A673 (cell line): ENCODE measurements at regions not wholly inside any gene's neighbourhood (a gene's known extent, or its start where the extent isn't known, plus 50 kb on each side); places are given as distances from the start of the nearest gene placed in this dataset.

Source experiments
- BruUV-seq: library from RNA; stranded (reverse); fragments of 400-500 nt; replicated peaks from 2 replicates; lab custom pipeline; 2021; lab: Mats Ljungman, UMichigan
- CTCF ChIA-PET: fragments of 300-600 bp; sonication (Branson Sonifier 250); formaldehyde crosslinking; loops from one replicate; lab custom pipeline; 2022; ENCODE audit warnings: antibody characterized with exemption; lab: Charles Lee
- POLR2A ChIA-PET: fragments of 300-600 bp; sonication (Branson Sonifier 250); formaldehyde crosslinking; loops from one replicate; lab custom pipeline; 2022; ENCODE audit warnings: antibody characterized with exemption; ENCODE audit not compliant: low non-redundant PET; lab: Charles Lee
- DNase-seq: peaks from one replicate; pipeline ENCODE4 v3.0.0-alpha.2; 2015; ENCODE audit warnings: low spot score
- H3K27ac ChIP-seq: fragments of 200-600 bp; sonication (generic); 2 replicates; pipeline ENCODE4 v1.5.1; 2016; ENCODE audit warnings: mixed run types, low read depth, mild to moderate bottlenecking, mixed read lengths, antibody characterized with exemption, low read length; ENCODE audit not compliant: poor library complexity, severe bottlenecking
- H3K27me3 ChIP-seq: fragments of 200-600 bp; sonication (generic); replicated peaks from 2 replicates; pipeline ENCODE4 v1.6.1; 2017; ENCODE audit warnings: mixed run types, low read depth, mild to moderate bottlenecking, mixed read lengths, antibody characterized with exemption, low read length; ENCODE audit not compliant: insufficient read depth, poor library complexity
- H3K36me3 ChIP-seq: fragments of 200-600 bp; sonication (generic); 2 replicates; pipeline ENCODE4 v1.6.1; 2016; ENCODE audit warnings: mixed run types, mild to moderate bottlenecking, mixed read lengths, antibody characterized with exemption, low read length; ENCODE audit not compliant: insufficient read depth, poor library complexity, severe bottlenecking
- H3K4me1 ChIP-seq: fragments of 200-600 bp; sonication (generic); 2 replicates; pipeline ENCODE4 v1.6.1; 2017; ENCODE audit warnings: mixed run types, mild to moderate bottlenecking, mixed read lengths, antibody characterized with exemption, low read length; ENCODE audit not compliant: insufficient read depth, poor library complexity, severe bottlenecking
- H3K4me3 ChIP-seq: fragments of 200-600 bp; sonication (generic); 2 replicates; pipeline ENCODE4 v1.5.1; 2016; ENCODE audit warnings: low read depth, mixed run types, mild to moderate bottlenecking, mixed read lengths, low read length; ENCODE audit not compliant: poor library complexity, severe bottlenecking
- H3K9me3 ChIP-seq: fragments of 200-600 bp; sonication (generic); 2 replicates; pipeline ENCODE4 v1.6.1; 2016; ENCODE audit warnings: mixed run types, low read depth, mild to moderate bottlenecking, mixed read lengths, antibody characterized with exemption, low read length; ENCODE audit not compliant: poor library complexity, severe bottlenecking
- EZH2 ChIP-seq: fragments of 200-600 bp; sonication (generic); IDR thresholded peaks from 2 replicates; pipeline ENCODE4 v1.6.1; 2017; ENCODE audit warnings: borderline replicate concordance, low read depth, mild to moderate bottlenecking, mixed read lengths, antibody characterized with exemption, low read length; ENCODE audit not compliant: poor library complexity, severe bottlenecking
- intact Hi-C: fragments of 100-400 bp; cut with micrococcal nuclease; formaldehyde crosslinking; loops from one replicate; pipeline ENCODE4 v1.10.0; 2022; ENCODE audit not compliant: unreplicated experiment
- TF ChIP-seq, protein P1 (sequence below): fragments of 300-800, 200-600 bp; sonication (generic); conservative IDR thresholded peaks from 2 replicates; pipeline ENCODE4 v1.5.1; 2017; ENCODE audit warnings: low read depth, mild to moderate bottlenecking, antibody characterized with exemption, low read length, moderate library complexity, mixed read lengths

DNA sequence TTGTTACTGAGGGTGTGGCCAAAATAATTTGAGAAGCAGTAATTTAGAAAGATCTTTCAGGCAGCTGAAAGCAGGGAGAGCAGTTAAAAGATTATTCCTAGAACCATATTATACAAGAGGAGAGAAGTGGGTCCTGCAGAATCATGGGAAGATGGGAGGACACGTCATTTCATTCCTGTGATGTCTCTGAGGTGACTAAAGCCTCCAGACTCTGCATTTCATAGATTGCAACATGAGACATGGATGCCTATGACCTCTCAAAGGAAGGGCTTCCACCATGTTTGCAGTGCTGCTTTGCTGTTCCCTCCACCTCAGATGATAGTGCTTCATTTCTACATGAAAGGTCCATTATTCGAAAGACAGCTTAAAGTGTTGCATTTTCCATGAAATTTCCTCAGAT lies 788.4 kb downstream of the TSN start:
- Histone ChIP-seq H3K27ac (no peak overlapping the region), H3K27me3 (no peaks in the 10 kb centered on the region), H3K36me3 (no peaks in the 10 kb centered on the region), H3K9me3 (no peaks in the 10 kb centered on the region), H3K4me1 (no peaks in the 10 kb centered on the region), H3K4me3 (no peak overlapping the region)
- intact Hi-C loops, result no loop called here
- TF ChIP-seq, protein P1, sequence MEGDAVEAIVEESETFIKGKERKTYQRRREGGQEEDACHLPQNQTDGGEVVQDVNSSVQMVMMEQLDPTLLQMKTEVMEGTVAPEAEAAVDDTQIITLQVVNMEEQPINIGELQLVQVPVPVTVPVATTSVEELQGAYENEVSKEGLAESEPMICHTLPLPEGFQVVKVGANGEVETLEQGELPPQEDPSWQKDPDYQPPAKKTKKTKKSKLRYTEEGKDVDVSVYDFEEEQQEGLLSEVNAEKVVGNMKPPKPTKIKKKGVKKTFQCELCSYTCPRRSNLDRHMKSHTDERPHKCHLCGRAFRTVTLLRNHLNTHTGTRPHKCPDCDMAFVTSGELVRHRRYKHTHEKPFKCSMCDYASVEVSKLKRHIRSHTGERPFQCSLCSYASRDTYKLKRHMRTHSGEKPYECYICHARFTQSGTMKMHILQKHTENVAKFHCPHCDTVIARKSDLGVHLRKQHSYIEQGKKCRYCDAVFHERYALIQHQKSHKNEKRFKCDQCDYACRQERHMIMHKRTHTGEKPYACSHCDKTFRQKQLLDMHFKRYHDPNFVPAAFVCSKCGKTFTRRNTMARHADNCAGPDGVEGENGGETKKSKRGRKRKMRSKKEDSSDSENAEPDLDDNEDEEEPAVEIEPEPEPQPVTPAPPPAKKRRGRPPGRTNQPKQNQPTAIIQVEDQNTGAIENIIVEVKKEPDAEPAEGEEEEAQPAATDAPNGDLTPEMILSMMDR, result no peak
- TF ChIP-seq EZH2, result no peak
- BruUV-seq, result no TSS peak
- POLR2A ChIA-PET, result no interaction called here
- DNase-seq, result no peak
- CTCF ChIA-PET, result no interaction called here

DNA sequence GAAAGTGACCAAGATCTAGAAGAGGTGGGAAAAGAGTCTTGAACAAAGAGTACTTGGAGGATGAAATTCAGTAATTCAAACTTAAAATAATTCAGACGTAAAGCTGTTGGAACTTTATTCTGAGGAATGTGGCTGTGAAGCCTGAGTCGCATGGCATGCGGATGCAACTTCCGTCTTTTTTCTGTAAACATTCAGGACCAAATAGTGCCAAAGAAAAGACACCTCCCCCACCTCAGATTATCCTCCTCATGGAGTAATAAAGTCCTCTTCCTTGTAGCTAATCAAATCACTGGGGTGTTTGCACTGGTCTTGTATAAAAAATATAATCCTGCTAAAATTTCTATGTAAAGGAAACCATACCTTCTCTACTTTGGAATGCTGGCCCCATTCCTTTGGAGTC lies 790.4 kb downstream of the TSN start:
- no peak for DNase-seq
- H3K36me3 ChIP-seq, result no peaks in the 10 kb centered on the region
- no peak overlapping the region for H3K4me3 ChIP-seq
- H3K27me3 ChIP-seq, result no peaks in the 10 kb centered on the region
- H3K9me3 ChIP-seq, result no peaks in the 10 kb centered on the region
- intact Hi-C loops, result no loop called here
- CTCF ChIA-PET, result no interaction called here
- POLR2A ChIA-PET, result no interaction called here
- BruUV-seq, result no TSS peak
- H3K4me1 ChIP-seq, result no peaks in the 10 kb centered on the region
- no peak overlapping the region for H3K27ac ChIP-seq
- no peak for TF ChIP-seq EZH2
- TF ChIP-seq, protein P1, result no peak

DNA sequence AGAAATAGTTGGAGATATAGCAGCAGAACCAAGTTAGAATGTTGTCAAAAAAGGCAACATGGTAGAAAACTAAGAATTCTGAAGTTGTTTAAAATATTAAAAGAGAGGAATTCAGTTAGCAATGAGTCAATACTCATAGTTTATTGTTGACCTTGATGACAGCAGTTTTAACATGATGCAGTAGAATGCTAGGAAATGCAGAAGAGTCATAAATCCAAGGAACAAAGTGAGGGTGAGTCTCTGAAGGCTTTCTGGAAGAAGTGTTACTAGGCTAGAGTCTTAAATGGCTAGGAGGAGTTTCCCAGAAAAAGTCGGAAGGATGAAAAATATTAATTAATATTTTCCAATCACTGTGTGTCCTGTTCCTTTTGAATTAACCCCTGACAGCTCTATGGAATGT lies 807.3 kb downstream of the TSN start:
- intact Hi-C loops, result no loop called here
- no peak for TF ChIP-seq EZH2
- TF ChIP-seq, protein P1, result no peak
- Histone ChIP-seq H3K4me1 (no peaks in the 10 kb centered on the region), H3K9me3 (no peaks in the 10 kb centered on the region), H3K36me3 (no peaks in the 10 kb centered on the region), H3K27me3 (no peaks in the 10 kb centered on the region), H3K4me3 (no peak overlapping the region), H3K27ac (no peak overlapping the region)
- no TSS peak for BruUV-seq
- POLR2A ChIA-PET, result no interaction called here
- no peak for DNase-seq
- CTCF ChIA-PET, result no interaction called here
